ENCODE measurements at regions not wholly inside any gene's neighbourhood (a gene's known extent, or its start where the extent isn't known, plus 50 kb on each side); places are given as distances from the start of the nearest gene placed in this dataset.

GRCh38 chr17:71320009-71320796 lies 800.6 kb upstream of the SOX9 start:
- TF ChIP-seq CTCF (IDR thresholded peaks at IDR 0.05) (no peak), POLR2A (IDR thresholded peaks at IDR 0.05) (no peak)
